ENCODE measurements at regions not wholly inside any gene's neighbourhood (a gene's known extent, or its start where the extent isn't known, plus 50 kb on each side); places are given as distances from the start of the nearest gene placed in this dataset.

GRCh38 chr14:66242001-66242400 is 244.2 kb upstream of the CCDC196 start:
- FAIRE-seq (no peak), DNase-seq (ENCODE audit: low read depth) (no peak)
- TF ChIP-seq, protein P1, sequence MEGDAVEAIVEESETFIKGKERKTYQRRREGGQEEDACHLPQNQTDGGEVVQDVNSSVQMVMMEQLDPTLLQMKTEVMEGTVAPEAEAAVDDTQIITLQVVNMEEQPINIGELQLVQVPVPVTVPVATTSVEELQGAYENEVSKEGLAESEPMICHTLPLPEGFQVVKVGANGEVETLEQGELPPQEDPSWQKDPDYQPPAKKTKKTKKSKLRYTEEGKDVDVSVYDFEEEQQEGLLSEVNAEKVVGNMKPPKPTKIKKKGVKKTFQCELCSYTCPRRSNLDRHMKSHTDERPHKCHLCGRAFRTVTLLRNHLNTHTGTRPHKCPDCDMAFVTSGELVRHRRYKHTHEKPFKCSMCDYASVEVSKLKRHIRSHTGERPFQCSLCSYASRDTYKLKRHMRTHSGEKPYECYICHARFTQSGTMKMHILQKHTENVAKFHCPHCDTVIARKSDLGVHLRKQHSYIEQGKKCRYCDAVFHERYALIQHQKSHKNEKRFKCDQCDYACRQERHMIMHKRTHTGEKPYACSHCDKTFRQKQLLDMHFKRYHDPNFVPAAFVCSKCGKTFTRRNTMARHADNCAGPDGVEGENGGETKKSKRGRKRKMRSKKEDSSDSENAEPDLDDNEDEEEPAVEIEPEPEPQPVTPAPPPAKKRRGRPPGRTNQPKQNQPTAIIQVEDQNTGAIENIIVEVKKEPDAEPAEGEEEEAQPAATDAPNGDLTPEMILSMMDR (IDR thresholded peaks at IDR 0.05; ENCODE audit: insufficient read depth, low read length, severe bottlenecking): no peak
- H3K27me3 ChIP-seq (ENCODE audit: control insufficient read depth, insufficient read depth, low read length): no peaks in the 10 kb centered on the region
- H3K36me3 ChIP-seq (ENCODE audit: control insufficient read depth, insufficient read depth, low read length): no peaks in the 10 kb centered on the region
- H3K4me3 ChIP-seq (ENCODE audit: low read depth, low read length): no peak overlapping the region

DNA sequence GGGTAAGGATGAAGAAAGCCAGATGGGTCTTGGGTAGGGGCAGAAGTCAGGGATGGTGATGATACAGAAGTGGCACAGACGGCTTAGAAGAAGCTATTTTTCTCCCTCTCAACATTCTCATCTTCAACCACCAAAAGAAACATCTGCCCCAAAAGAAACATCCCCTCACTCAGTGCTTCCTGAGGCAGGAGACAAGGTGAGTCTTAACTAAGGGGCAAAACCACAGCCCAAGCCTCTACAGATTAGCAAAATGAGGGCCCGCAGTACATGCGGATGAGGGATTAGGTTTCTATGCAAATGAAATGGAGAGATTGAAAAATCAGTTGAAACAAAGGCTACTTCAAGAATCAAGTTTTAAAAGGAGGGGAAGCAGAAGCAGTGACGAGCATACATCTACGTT is 241.3 kb upstream of the CCDC196 start:
- TF ChIP-seq, protein P1 (IDR thresholded peaks at IDR 0.05; ENCODE audit: insufficient read depth, low read length, severe bottlenecking): no peak
- no peak overlapping the region for H3K4me3 ChIP-seq (ENCODE audit: low read depth, low read length)
- no peak for DNase-seq (ENCODE audit: low read depth)
- no peak for FAIRE-seq
- H3K27me3 ChIP-seq (ENCODE audit: control insufficient read depth, insufficient read depth, low read length): no peaks in the 10 kb centered on the region
- no peaks in the 10 kb centered on the region for H3K36me3 ChIP-seq (ENCODE audit: control insufficient read depth, insufficient read depth, low read length)

- Histone ChIP-seq H3K36me3 (ENCODE audit: control insufficient read depth, insufficient read depth, low read length) (no peaks in the 10 kb centered on the region), H3K27me3 (ENCODE audit: control insufficient read depth, insufficient read depth, low read length) (no peaks in the 10 kb centered on the region), H3K4me3 (ENCODE audit: low read depth, low read length) (no peak overlapping the region)
- TF ChIP-seq, protein P1 (IDR thresholded peaks at IDR 0.05; ENCODE audit: insufficient read depth, low read length, severe bottlenecking): no peak
- no peak for DNase-seq (ENCODE audit: low read depth)
- FAIRE-seq: no peak
Measured at GRCh38 chr14:66247662-66248193, 238.4 kb upstream of the CCDC196 start.

GRCh38 chr14:66248256-66248655 is 237.9 kb upstream of the CCDC196 start:
- H3K27me3 ChIP-seq (ENCODE audit: control insufficient read depth, insufficient read depth, low read length): no peaks in the 10 kb centered on the region
- TF ChIP-seq, protein P1 (IDR thresholded peaks at IDR 0.05; ENCODE audit: insufficient read depth, low read length, severe bottlenecking): no peak
- no peaks in the 10 kb centered on the region for H3K36me3 ChIP-seq (ENCODE audit: control insufficient read depth, insufficient read depth, low read length)
- FAIRE-seq: no peak
- H3K4me3 ChIP-seq (ENCODE audit: low read depth, low read length): no peak overlapping the region
- DNase-seq (ENCODE audit: low read depth): no peak

- FAIRE-seq (no peak), DNase-seq (ENCODE audit: low read depth) (no peak)
- H3K4me3 ChIP-seq (ENCODE audit: low read depth, low read length): no peak overlapping the region
- H3K36me3 ChIP-seq (ENCODE audit: control insufficient read depth, insufficient read depth, low read length): no peaks in the 10 kb centered on the region
- H3K27me3 ChIP-seq (ENCODE audit: control insufficient read depth, insufficient read depth, low read length): no peaks in the 10 kb centered on the region
- TF ChIP-seq, protein P1 (IDR thresholded peaks at IDR 0.05; ENCODE audit: insufficient read depth, low read length, severe bottlenecking): no peak
Measured at GRCh38 chr14:66249544-66249943, 236.6 kb upstream of the CCDC196 start.

DNA sequence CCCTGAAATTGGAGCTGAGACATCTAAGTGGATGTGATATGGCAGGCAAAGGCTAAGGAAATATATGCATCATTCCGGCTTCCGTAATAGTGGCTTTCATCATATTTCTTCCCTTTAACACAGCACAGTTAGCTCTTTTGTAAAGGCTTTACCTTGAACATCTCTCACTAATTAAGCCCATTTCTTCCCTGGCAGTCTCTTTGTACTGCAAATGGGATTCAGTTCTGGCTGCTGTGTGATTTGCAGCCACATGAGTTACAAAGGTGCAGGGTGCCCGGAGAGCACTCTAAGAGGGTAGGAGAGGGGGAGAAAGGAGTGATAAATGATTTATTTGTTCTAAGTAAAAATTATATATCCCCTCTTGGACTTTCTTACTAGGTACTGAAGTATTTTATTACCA is 232.1 kb upstream of the CCDC196 start:
- no peak for DNase-seq (ENCODE audit: low read depth)
- Histone ChIP-seq H3K36me3 (ENCODE audit: control insufficient read depth, insufficient read depth, low read length) (no peaks in the 10 kb centered on the region), H3K27me3 (ENCODE audit: control insufficient read depth, insufficient read depth, low read length) (no peaks in the 10 kb centered on the region), H3K4me3 (ENCODE audit: low read depth, low read length) (no peak overlapping the region)
- FAIRE-seq: no peak
- TF ChIP-seq, protein P1 (IDR thresholded peaks at IDR 0.05; ENCODE audit: insufficient read depth, low read length, severe bottlenecking): no peak

Measured in bronchial epithelial cell (primary cell).